ENCODE measurements at regions not wholly inside any gene's neighbourhood (a gene's known extent, or its start where the extent isn't known, plus 50 kb on each side); places are given as distances from the start of the nearest gene placed in this dataset.

DNA sequence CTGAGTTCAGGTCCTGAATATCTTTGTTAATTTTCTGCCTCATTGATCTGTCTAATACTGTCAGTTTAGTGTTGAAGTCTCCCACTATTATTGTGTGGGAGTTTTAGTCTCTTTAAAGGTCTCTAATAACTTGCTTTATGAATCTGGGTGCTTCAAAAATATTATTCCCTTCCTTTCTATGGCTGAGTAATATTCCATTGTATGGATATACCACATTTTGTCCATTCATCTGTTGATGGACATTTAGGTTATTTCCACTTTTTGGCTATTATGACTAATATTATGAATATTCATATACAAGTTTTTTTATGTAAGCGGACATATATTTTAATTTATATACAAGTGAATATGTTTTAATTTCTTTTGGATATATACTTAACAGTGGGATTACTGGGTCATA is 82.7 kb downstream of the SDR9C7 start:
- no peaks in the 10 kb centered on the region for H3K9me3 ChIP-seq (ENCODE audit: low read depth)
- TF ChIP-seq, protein P1, sequence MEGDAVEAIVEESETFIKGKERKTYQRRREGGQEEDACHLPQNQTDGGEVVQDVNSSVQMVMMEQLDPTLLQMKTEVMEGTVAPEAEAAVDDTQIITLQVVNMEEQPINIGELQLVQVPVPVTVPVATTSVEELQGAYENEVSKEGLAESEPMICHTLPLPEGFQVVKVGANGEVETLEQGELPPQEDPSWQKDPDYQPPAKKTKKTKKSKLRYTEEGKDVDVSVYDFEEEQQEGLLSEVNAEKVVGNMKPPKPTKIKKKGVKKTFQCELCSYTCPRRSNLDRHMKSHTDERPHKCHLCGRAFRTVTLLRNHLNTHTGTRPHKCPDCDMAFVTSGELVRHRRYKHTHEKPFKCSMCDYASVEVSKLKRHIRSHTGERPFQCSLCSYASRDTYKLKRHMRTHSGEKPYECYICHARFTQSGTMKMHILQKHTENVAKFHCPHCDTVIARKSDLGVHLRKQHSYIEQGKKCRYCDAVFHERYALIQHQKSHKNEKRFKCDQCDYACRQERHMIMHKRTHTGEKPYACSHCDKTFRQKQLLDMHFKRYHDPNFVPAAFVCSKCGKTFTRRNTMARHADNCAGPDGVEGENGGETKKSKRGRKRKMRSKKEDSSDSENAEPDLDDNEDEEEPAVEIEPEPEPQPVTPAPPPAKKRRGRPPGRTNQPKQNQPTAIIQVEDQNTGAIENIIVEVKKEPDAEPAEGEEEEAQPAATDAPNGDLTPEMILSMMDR (IDR thresholded peaks at IDR 0.05; ENCODE audit: low read depth, low read length) = no peak
- DNase-seq (ENCODE audit: low read depth in 1 of 2, low spot score in 1 of 2) = no peak
- H3K36me3 ChIP-seq = no peaks in the 10 kb centered on the region
- H3K27me3 ChIP-seq = no peaks in the 10 kb centered on the region
- H3K4me1 ChIP-seq (ENCODE audit: low read depth) = no peaks in the 10 kb centered on the region
- H3K4me3 ChIP-seq = no peak overlapping the region
- no peak overlapping the region for H3K27ac ChIP-seq

DNA sequence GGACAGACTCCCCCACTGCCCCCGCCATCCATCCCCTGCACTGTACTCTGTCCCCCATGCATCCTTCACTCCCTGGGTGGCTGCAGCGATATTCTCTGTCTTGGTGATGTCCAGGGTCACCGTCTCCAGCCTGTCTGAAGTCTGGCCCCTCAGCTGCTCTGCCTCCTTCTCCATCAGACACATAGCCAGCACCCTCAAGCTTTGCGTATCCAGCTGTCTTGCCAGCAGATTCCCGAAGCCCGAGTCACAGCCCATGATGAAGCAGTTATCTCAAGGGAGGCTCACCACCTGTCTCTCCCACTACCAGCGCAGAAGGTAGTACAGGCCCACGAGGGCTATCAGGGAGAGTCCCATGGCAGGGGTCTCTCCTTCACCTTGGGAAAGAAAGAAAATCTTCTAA is 77.8 kb downstream of the HSD17B6 start:
- TF ChIP-seq, protein P1 (IDR thresholded peaks at IDR 0.05; ENCODE audit: low read depth, low read length) = no peak
- Histone ChIP-seq H3K27me3 (no peaks in the 10 kb centered on the region), H3K36me3 (no peaks in the 10 kb centered on the region), H3K4me3 (no peak overlapping the region), H3K4me1 (ENCODE audit: low read depth) (no peaks in the 10 kb centered on the region), H3K9me3 (ENCODE audit: low read depth) (no peaks in the 10 kb centered on the region), H3K27ac (no peak overlapping the region)
- DNase-seq (ENCODE audit: low read depth in 1 of 2, low spot score in 1 of 2) = peak in 1 of 2 donors; percentile 15

DNA sequence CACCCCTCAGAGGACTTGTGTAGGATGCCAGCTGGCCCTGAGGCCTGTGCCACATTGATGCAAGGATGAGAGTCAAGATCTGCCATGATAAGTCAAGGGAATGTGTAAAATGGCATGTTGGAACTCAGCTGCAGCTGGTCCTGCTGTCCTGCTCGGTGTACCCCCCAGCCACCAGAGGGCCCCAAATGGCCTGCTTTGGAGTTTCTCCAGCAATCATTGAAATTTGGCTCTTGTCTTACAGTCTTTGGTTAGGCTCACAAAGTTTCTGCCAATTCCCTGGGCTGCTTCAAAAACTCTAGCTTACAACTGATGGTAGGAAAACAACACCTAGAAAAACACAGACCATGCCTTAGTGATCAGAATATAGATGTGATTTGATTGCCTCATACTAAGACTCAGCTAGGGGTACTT is 76.8 kb downstream of the HSD17B6 start:
- TF ChIP-seq, protein P1 (IDR thresholded peaks at IDR 0.05; ENCODE audit: low read depth, low read length) = peak; percentile 61
- DNase-seq (ENCODE audit: low read depth in 1 of 2, low spot score in 1 of 2) = peak; percentile 66 to 67
- no peaks in the 10 kb centered on the region for H3K4me1 ChIP-seq (ENCODE audit: low read depth)
- no peak overlapping the region for H3K4me3 ChIP-seq
- H3K27me3 ChIP-seq = no peaks in the 10 kb centered on the region
- no peaks in the 10 kb centered on the region for H3K9me3 ChIP-seq (ENCODE audit: low read depth)
- H3K36me3 ChIP-seq = no peaks in the 10 kb centered on the region
- no peak overlapping the region for H3K27ac ChIP-seq

DNA sequence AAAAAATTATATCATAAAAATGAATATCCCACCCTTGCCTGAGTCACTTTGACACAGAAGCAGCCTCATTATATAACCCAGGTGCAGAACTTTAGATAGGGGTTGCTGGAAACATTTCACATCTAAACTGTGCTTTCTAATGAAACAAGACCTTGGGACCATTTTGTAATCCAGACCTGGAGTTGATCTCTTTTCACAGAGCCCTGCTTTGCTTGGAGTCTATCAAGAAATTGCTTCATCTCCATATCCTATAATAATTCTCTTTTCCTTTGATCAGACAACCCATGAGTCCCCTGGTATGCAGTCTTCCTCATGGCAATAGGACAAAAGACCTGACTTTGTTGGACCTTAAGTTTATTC is 76.3 kb downstream of the HSD17B6 start:
- H3K36me3 ChIP-seq = no peaks in the 10 kb centered on the region
- no peaks in the 10 kb centered on the region for H3K4me1 ChIP-seq (ENCODE audit: low read depth)
- no peaks in the 10 kb centered on the region for H3K9me3 ChIP-seq (ENCODE audit: low read depth)
- DNase-seq (ENCODE audit: low read depth in 1 of 2, low spot score in 1 of 2) = no peak
- H3K27ac ChIP-seq = no peak overlapping the region
- TF ChIP-seq, protein P1 (IDR thresholded peaks at IDR 0.05; ENCODE audit: low read depth, low read length) = no peak
- no peaks in the 10 kb centered on the region for H3K27me3 ChIP-seq
- no peak overlapping the region for H3K4me3 ChIP-seq

DNA sequence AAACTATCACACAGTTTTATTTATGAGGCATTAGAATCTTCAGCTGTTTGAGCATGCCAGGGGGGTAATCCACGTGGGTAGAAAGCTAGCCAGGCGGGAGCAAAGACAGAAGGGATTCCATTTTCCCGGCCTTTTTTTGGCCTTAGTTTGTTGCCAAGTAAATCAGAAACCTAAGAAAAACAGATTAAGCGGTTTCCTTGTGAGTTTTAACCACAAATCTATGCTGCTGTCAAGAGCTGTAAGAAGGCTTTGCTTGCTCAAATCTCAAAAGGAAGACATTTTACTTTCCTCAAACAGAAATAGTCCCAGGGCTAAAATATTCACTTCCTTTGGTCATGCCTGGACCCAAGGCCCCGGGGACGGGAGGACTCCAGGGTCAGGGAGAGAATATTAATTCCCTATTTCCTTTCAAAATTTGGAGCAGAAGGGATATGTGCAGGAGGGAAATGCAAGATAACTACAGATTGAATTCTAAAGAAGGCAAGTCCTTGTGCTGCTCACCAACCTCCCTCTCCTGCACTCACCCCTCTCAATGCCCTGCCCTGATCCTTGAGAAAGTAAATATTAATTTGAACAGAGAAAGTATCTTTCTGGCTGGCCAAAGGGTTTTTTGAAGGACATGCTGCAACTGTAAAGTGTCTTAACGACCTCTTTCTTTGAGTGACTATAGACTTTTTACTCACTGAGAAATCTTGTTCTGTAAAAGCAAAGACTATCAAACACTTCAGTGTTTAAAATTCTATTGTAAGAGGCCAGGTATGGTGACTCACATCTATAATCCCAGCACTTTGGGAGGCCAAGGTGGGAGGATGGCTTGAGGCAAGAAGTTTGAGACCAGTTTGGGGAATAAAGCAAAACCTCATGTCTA is 75.7 kb downstream of the HSD17B6 start:
- peak in 1 of 2 donors; percentile 59 for DNase-seq (ENCODE audit: low read depth in 1 of 2, low spot score in 1 of 2)
- H3K36me3 ChIP-seq = no peaks in the 10 kb centered on the region
- H3K27ac ChIP-seq = no peak overlapping the region

More for the DNA sequence above, 75.7 kb downstream of the HSD17B6 start:
- Histone ChIP-seq H3K27me3 (no peaks in the 10 kb centered on the region), H3K4me1 (ENCODE audit: low read depth) (no peaks in the 10 kb centered on the region), H3K4me3 (no peak overlapping the region), H3K9me3 (ENCODE audit: low read depth) (no peaks in the 10 kb centered on the region)
- TF ChIP-seq, protein P1 (IDR thresholded peaks at IDR 0.05; ENCODE audit: low read depth, low read length) = no peak

All from cardiac muscle cell (in vitro differentiated cells and primary cell).